Peyer's patch (tissue), 4 donors: ENCODE measurements at regions not wholly inside any gene's neighbourhood (a gene's known extent, or its start where the extent isn't known, plus 50 kb on each side); places are given as distances from the start of the nearest gene placed in this dataset.

Experiments
- DNase-seq, 3 donors: peaks; one replicate each; pipeline ENCODE4 v3.0.0-alpha.2; 2017 to 2019
- H3K27ac ChIP-seq, 4 donors: fragments of 200-600 bp; sonication (generic); one replicate each; pipeline ENCODE4 v1.5.1; 2016 to 2019
- H3K27me3 ChIP-seq, 2 donors: fragments of 200-600 bp; sonication (generic); one replicate each; pipeline ENCODE4 v1.5.1; 2019
- H3K36me3 ChIP-seq, 3 donors: fragments of 200-600 bp; sonication (generic); one replicate each; pipeline ENCODE4 v1.5.1; 2016 to 2019
- H3K4me1 ChIP-seq, 4 donors: fragments of 200-600 bp; sonication (generic); one replicate each; pipeline ENCODE4 v1.5.1; 2016 to 2019
- H3K4me3 ChIP-seq, 4 donors: fragments of 200-600 bp; sonication (generic); 1 replicate in 3 of 4; 2 replicates in 1 of 4; pipeline ENCODE4 v1.5.1; 2016 to 2019; ENCODE audit warnings: mild to moderate bottlenecking in 1 of 4
- H3K9me3 ChIP-seq, 4 donors: fragments of 200-600 bp; sonication (generic); one replicate each; pipeline ENCODE4 v1.5.1; 2016 to 2019; ENCODE audit warnings: mild to moderate bottlenecking in 1 of 4
- POLR2A ChIP-seq, 2 donors: fragments of 450-650 bp; IDR thresholded peaks; one replicate each; pipeline ENCODE4 v1.5.1; 2017; ENCODE audit warnings: antibody characterized with exemption in 2 of 2, mild to moderate bottlenecking in 2 of 2, moderate library complexity in 2 of 2
- TF ChIP-seq, protein P1 (sequence below), 6 experiments: fragments of 450-650 bp in 4 of 6; fragments of 200-600 bp in 2 of 6; sonication (generic) in 1 of 6; IDR thresholded peaks; one replicate each; pipeline ENCODE4 v1.5.1; 2017 to 2019; ENCODE audit warnings: antibody characterized with exemption in 6 of 6, mild to moderate bottlenecking in 3 of 6, moderate library complexity in 1 of 6

DNA sequence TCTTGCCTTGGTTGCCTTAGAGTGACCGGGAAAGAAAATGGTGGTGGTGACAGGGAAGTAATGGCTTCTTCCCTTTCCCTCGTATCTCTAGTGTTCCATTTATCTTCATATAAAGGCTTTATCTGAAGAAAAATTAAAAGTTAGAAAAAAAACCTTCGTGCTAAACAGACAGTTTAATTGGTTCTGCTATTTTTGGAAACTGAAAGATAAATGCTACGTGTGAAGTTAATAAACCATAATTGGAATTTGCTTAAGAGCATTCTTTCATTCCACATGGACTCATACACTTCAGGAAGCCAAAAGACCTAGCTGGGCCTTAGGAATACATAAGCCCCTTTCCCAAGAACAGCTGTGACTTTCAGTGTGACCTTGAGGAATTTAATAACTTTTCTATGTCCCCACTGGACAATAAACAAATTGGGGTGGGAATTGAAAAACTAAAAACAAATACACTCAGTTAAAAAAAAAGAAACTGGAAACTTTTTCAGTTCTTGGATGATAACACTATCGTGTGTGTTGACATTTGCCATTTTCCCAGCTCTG, 818.8 kb upstream of the WWC1 start:
- Histone ChIP-seq H3K27ac (no peak overlapping the region), H3K9me3 (no peaks in the 10 kb centered on the region), H3K4me3 (no peak overlapping the region), H3K27me3 (no peaks in the 10 kb centered on the region), H3K36me3 (no peaks in the 10 kb centered on the region), H3K4me1 (no peaks in the 10 kb centered on the region)
- no peak for DNase-seq
- no peak for TF ChIP-seq POLR2A (IDR thresholded peaks at IDR 0.05)
- TF ChIP-seq, protein P1, sequence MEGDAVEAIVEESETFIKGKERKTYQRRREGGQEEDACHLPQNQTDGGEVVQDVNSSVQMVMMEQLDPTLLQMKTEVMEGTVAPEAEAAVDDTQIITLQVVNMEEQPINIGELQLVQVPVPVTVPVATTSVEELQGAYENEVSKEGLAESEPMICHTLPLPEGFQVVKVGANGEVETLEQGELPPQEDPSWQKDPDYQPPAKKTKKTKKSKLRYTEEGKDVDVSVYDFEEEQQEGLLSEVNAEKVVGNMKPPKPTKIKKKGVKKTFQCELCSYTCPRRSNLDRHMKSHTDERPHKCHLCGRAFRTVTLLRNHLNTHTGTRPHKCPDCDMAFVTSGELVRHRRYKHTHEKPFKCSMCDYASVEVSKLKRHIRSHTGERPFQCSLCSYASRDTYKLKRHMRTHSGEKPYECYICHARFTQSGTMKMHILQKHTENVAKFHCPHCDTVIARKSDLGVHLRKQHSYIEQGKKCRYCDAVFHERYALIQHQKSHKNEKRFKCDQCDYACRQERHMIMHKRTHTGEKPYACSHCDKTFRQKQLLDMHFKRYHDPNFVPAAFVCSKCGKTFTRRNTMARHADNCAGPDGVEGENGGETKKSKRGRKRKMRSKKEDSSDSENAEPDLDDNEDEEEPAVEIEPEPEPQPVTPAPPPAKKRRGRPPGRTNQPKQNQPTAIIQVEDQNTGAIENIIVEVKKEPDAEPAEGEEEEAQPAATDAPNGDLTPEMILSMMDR (IDR thresholded peaks at IDR 0.05), result no peak

DNA sequence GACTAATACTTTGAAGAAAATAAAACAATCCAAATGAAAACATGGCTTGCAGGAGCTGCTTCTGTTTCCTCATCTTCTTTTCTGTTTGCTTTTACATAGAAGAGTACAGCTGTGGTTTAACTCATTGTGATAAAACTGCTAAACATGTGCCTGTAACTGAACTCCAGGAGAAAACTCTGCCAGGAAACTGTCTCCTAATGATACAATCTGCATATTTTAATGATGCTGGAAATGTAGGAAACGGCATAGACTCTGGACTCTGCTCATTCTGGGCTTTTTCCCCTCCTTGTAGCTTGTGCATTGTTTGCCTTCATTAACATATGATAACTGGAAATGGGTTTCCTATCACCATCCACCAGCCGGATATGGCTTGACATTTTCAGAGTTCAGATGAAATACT, 813.3 kb upstream of the WWC1 start:
- Histone ChIP-seq H3K36me3 (no peaks in the 10 kb centered on the region), H3K9me3 (no peaks in the 10 kb centered on the region), H3K4me3 (no peak overlapping the region), H3K27ac (no peak overlapping the region), H3K4me1 (no peaks in the 10 kb centered on the region), H3K27me3 (no peaks in the 10 kb centered on the region)
- no peak for DNase-seq
- TF ChIP-seq, protein P1 (IDR thresholded peaks at IDR 0.05), result no peak
- no peak for TF ChIP-seq POLR2A (IDR thresholded peaks at IDR 0.05)

DNA sequence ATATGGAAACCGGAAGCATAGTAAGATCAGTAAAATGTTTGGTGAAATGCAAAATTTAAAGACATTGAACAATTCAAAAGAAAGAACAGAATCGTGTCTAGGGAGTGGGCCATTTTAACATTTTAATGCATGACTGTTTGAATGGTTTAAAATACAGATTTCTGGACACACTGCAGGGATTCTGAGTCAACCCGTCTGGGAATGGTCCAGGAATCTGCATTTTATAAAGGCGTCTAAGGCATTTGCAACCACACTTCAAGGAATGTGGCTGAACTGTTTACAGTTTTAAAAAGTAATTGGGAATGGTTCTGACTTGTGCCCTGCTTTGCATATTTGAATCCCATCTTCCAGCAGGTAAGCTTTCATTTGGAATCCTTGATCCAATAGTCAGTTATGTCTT, 811.7 kb upstream of the WWC1 start:
- TF ChIP-seq POLR2A (IDR thresholded peaks at IDR 0.05), result no peak
- no peak for DNase-seq
- H3K27ac ChIP-seq, result no peak overlapping the region
- no peaks in the 10 kb centered on the region for H3K9me3 ChIP-seq
- H3K36me3 ChIP-seq, result no peaks in the 10 kb centered on the region
- no peaks in the 10 kb centered on the region for H3K27me3 ChIP-seq
- no peaks in the 10 kb centered on the region for H3K4me1 ChIP-seq
- no peak overlapping the region for H3K4me3 ChIP-seq

DNA sequence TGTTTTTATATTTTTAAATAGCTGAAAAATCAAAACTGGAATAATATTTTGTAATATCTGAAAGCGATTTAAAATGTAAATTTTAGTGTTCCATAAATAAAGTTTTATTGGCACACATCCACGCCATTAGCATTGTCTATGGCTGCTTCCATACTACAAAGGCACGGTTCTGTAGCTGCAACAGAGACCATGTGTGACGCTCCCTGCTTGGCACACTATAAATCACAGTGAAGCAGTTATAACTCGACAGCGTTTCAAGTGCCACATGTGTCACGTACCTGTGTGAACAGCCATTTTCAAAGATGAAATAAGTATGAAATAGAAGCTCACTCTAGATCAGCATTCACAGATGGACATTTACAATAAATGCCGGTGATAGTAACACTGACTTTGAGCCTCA, 810.1 kb upstream of the WWC1 start:
- no peaks in the 10 kb centered on the region for H3K36me3 ChIP-seq
- no peak overlapping the region for H3K27ac ChIP-seq
- H3K9me3 ChIP-seq, result no peaks in the 10 kb centered on the region
- H3K4me1 ChIP-seq, result no peaks in the 10 kb centered on the region
- no peak overlapping the region for H3K4me3 ChIP-seq
- no peaks in the 10 kb centered on the region for H3K27me3 ChIP-seq
- TF ChIP-seq, protein P1 (IDR thresholded peaks at IDR 0.05), result no peak
- TF ChIP-seq POLR2A (IDR thresholded peaks at IDR 0.05), result no peak
- DNase-seq, result no peak

DNA sequence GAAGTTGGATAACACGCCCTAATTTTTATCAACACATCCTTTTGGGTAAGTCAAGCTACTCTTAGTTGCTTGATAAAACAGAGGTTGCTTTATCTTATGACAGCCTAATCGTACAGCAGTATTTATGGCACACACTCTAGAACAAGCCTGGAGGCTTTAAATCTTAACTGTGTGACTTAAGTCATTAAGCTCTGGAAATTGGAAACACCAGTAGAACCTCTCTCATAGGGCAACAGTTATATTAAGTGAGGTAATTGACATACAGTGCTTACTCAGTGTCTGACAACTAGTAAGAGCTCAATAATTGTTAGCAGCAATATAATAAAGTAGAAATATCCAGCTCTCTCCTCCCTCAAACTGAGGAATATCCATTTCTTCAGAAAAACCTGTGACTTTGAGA, 808.9 kb upstream of the WWC1 start:
- Histone ChIP-seq H3K4me3 (no peak overlapping the region), H3K27ac (no peak overlapping the region), H3K36me3 (no peaks in the 10 kb centered on the region), H3K9me3 (no peaks in the 10 kb centered on the region), H3K4me1 (no peaks in the 10 kb centered on the region), H3K27me3 (no peaks in the 10 kb centered on the region)
- TF ChIP-seq, protein P1 (IDR thresholded peaks at IDR 0.05), result no peak
- no peak for TF ChIP-seq POLR2A (IDR thresholded peaks at IDR 0.05)
- no peak for DNase-seq

DNA sequence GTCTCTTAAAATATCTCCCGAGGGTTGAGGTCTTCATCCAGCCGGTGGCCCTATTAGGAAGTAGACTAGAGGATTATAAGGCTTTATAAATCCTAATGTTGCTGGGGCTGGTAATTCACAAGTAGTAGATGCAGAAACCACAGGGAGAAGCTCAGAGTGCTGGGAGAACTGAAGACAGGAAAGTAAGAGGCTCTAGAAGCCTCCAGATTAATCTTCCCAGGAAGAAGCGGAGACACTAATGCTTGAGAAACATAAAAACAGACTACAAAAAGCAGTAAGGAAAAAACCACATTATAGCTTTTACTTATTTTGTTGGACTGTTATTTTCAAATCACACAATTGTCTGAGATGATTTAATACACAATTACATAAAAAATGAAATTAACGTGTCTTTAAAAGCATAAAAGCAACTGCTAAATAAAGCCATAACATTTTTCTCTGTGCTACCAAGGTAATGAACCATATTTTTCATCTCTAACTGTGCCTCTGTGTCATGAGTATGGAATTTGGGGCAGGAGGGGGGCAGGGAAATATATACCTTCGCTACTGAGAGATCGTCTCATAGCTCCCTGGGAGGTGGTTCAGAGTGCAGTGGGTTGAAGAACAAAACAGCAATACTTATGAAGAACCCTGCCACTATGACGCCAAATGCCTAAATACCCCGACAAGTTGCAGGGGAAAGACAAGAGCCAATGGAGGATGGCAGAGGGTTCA, 806.2 kb upstream of the WWC1 start:
- Histone ChIP-seq H3K4me1 (no peaks in the 10 kb centered on the region), H3K4me3 (no peak overlapping the region), H3K27ac (no peak overlapping the region), H3K9me3 (no peaks in the 10 kb centered on the region), H3K36me3 (no peaks in the 10 kb centered on the region), H3K27me3 (no peaks in the 10 kb centered on the region)
- TF ChIP-seq POLR2A (IDR thresholded peaks at IDR 0.05), result no peak
- TF ChIP-seq, protein P1 (IDR thresholded peaks at IDR 0.05), result no peak
- no peak for DNase-seq
